GM23338 (cell line): ENCODE measurements at regions not wholly inside any gene's neighbourhood (a gene's known extent, or its start where the extent isn't known, plus 50 kb on each side); places are given as distances from the start of the nearest gene placed in this dataset.

Source experiments
- ATAC-seq: fragments of 200-7000 bp; cut with Tn5 transposase; 3 replicates; pipeline ENCODE4 v1.9.1; 2020
- DNase-seq: peaks from one replicate; pipeline ENCODE4 v3.0.0-alpha.2; 2015; ENCODE audit warnings: low spot score
- H2AFZ ChIP-seq: fragments of 200-600 bp; sonication (generic); 2 replicates; pipeline ENCODE4 v1.8.0; 2016; ENCODE audit warnings: antibody characterized with exemption, mild to moderate bottlenecking, moderate library complexity
- H3F3A ChIP-seq: fragments of 200-600 bp; sonication (generic); replicated peaks from 2 replicates; pipeline ENCODE4 v1.8.0; 2017; ENCODE audit warnings: antibody characterized with exemption, mixed run types, low read depth
- H3K27ac ChIP-seq: fragments of 200-600 bp; sonication (generic); 2 replicates; pipeline ENCODE4 v1.6.1; 2016; ENCODE audit warnings: low read depth
- H3K27me3 ChIP-seq: fragments of 200-600 bp; sonication (generic); 2 replicates; pipeline ENCODE4 v1.8.0; 2016; ENCODE audit warnings: mild to moderate bottlenecking, mixed run types, moderate library complexity; ENCODE audit not compliant: insufficient read depth
- H3K36me3 ChIP-seq: fragments of 200-600 bp; sonication (generic); 2 replicates; pipeline ENCODE4 v1.8.0; 2016; ENCODE audit warnings: mild to moderate bottlenecking; ENCODE audit not compliant: insufficient read depth
- H3K4me1 ChIP-seq: fragments of 200-600 bp; sonication (generic); 2 replicates; pipeline ENCODE4 v1.8.0; 2016; ENCODE audit warnings: mild to moderate bottlenecking, moderate library complexity; ENCODE audit not compliant: insufficient read depth
- H3K4me2 ChIP-seq: fragments of 200-600 bp; sonication (generic); 2 replicates; pipeline ENCODE4 v1.7.1; 2017; ENCODE audit warnings: mixed run types
- H3K4me3 ChIP-seq: fragments of 200-600 bp; sonication (generic); 2 replicates; pipeline ENCODE4 v1.6.1; 2016; ENCODE audit warnings: mixed run types
- H3K79me2 ChIP-seq: fragments of 200-600 bp; sonication (generic); replicated peaks from 2 replicates; pipeline ENCODE4 v1.8.0; 2017; ENCODE audit warnings: mild to moderate bottlenecking; ENCODE audit not compliant: insufficient read depth
- H3K9me2 ChIP-seq: fragments of 200-600 bp; sonication (generic); 2 replicates; pipeline ENCODE4 v1.8.0; 2017; ENCODE audit not compliant: insufficient read depth
- H4K20me1 ChIP-seq: fragments of 200-600 bp; sonication (generic); replicated peaks from 2 replicates; pipeline ENCODE4 v1.8.0; 2017; ENCODE audit warnings: mild to moderate bottlenecking; ENCODE audit not compliant: insufficient read depth
- H3K27ac Mint-ChIP-seq: 2 replicates; pipeline ENCODE4 v1.8.0; 2020; ENCODE audit warnings: inconsistent platforms, mild to moderate bottlenecking, moderate library complexity, mixed read lengths
- H3K27me3 Mint-ChIP-seq: 3 replicates; pipeline ENCODE4 v1.8.0; 2022; ENCODE audit warnings: low read depth, mild to moderate bottlenecking, moderate library complexity, mixed read lengths, inconsistent platforms; ENCODE audit not compliant: insufficient read depth, poor library complexity
- H3K36me3 Mint-ChIP-seq: 3 replicates; pipeline ENCODE4 v1.8.0; 2021; ENCODE audit warnings: low read depth, mild to moderate bottlenecking, inconsistent platforms, moderate library complexity, mixed read lengths
- H3K4me1 Mint-ChIP-seq: 3 replicates; pipeline ENCODE4 v1.8.0; 2020; ENCODE audit warnings: mild to moderate bottlenecking, inconsistent platforms, mixed read lengths
- H3K4me3 Mint-ChIP-seq: 3 replicates; pipeline ENCODE4 v1.8.0; 2021; ENCODE audit warnings: moderate library complexity, mild to moderate bottlenecking, inconsistent platforms, mixed read lengths
- H3K9me3 Mint-ChIP-seq: 3 replicates; pipeline ENCODE4 v1.8.0; 2020; ENCODE audit warnings: moderate library complexity, mild to moderate bottlenecking, inconsistent platforms, mixed read lengths
- ETS1 ChIP-seq: IDR thresholded peaks from 2 replicates; pipeline ENCODE4 v1.6.1; 2016; ENCODE audit warnings: antibody characterized with exemption
- EZH2 ChIP-seq: fragments of 200-600 bp; sonication (generic); IDR thresholded peaks from one replicate; pipeline ENCODE4 v1.8.0; 2017; ENCODE audit warnings: antibody characterized with exemption, mild to moderate bottlenecking, low read depth; ENCODE audit not compliant: unreplicated experiment
- JUNB ChIP-seq: IDR thresholded peaks from one replicate; pipeline ENCODE4 v1.6.1; 2016; ENCODE audit warnings: antibody characterized with exemption; ENCODE audit not compliant: unreplicated experiment
- NANOG ChIP-seq: IDR thresholded peaks from 2 replicates; pipeline ENCODE4 v1.6.1; 2016; ENCODE audit warnings: antibody characterized with exemption, borderline replicate concordance
- POLR2AphosphoS5 ChIP-seq: IDR thresholded peaks from 2 replicates; pipeline ENCODE4 v1.6.1; 2016; ENCODE audit warnings: antibody characterized with exemption, low read depth
- STAT1 ChIP-seq: IDR thresholded peaks from one replicate; pipeline ENCODE4 v1.6.1; 2016; ENCODE audit warnings: antibody characterized with exemption; ENCODE audit not compliant: unreplicated experiment
- ZNF114 ChIP-seq: fragments of 250-450 bp; sonication (Bioruptor Pico); IDR thresholded peaks from 2 replicates; pipeline ENCODE4 v1.5.0; 2020; ENCODE audit warnings: mild to moderate bottlenecking, moderate library complexity
- ZNF331 ChIP-seq: fragments of 250-450 bp; sonication (Bioruptor Pico); IDR thresholded peaks from 2 replicates; pipeline ENCODE4 v1.5.0; 2020; ENCODE audit warnings: low read depth, mild to moderate bottlenecking, moderate library complexity
- TF ChIP-seq, protein P1 (sequence below): IDR thresholded peaks from one replicate; pipeline ENCODE4 v1.6.1; 2018; ENCODE audit warnings: antibody characterized with exemption; ENCODE audit not compliant: unreplicated experiment

- TF ChIP-seq ETS1, result no peak
Measured at GRCh38 chr3:153618176-153618575, 456.1 kb downstream of the RAP2B start (continued).

GRCh38 chr3:153619268-153619667 lies 457.2 kb downstream of the RAP2B start:
- ATAC-seq (no peak), DNase-seq (no peak)
- peaks cover 7% of the 10 kb centered on the region; the same call in 2 of the 3 replicates for H3K9me3 Mint-ChIP-seq
- no peak overlapping the region for H2AFZ ChIP-seq
- H3K4me1 ChIP-seq, result peaks cover 11% of the 10 kb centered on the region
- no peaks in the 10 kb centered on the region for H4K20me1 ChIP-seq
- H3K4me3 Mint-ChIP-seq, result no peak overlapping the region
- peaks cover 3% of the 10 kb centered on the region; the same call in 2 of the 3 replicates for H3K36me3 Mint-ChIP-seq
- peaks cover 4% of the 10 kb centered on the region; the same call in 1 of the 2 replicates for H3K9me2 ChIP-seq
- H3K27me3 ChIP-seq, result no peaks in the 10 kb centered on the region
- no peaks in the 10 kb centered on the region for H3F3A ChIP-seq
- H3K27me3 Mint-ChIP-seq, result no peaks in the 10 kb centered on the region
- H3K4me1 Mint-ChIP-seq, result peaks cover 8% of the 10 kb centered on the region
- no peaks in the 10 kb centered on the region for H3K36me3 ChIP-seq
- H3K27ac Mint-ChIP-seq, result no peak overlapping the region
- no peak overlapping the region for H3K4me2 ChIP-seq
- H3K27ac ChIP-seq, result no peak overlapping the region
- TF ChIP-seq, protein P1, sequence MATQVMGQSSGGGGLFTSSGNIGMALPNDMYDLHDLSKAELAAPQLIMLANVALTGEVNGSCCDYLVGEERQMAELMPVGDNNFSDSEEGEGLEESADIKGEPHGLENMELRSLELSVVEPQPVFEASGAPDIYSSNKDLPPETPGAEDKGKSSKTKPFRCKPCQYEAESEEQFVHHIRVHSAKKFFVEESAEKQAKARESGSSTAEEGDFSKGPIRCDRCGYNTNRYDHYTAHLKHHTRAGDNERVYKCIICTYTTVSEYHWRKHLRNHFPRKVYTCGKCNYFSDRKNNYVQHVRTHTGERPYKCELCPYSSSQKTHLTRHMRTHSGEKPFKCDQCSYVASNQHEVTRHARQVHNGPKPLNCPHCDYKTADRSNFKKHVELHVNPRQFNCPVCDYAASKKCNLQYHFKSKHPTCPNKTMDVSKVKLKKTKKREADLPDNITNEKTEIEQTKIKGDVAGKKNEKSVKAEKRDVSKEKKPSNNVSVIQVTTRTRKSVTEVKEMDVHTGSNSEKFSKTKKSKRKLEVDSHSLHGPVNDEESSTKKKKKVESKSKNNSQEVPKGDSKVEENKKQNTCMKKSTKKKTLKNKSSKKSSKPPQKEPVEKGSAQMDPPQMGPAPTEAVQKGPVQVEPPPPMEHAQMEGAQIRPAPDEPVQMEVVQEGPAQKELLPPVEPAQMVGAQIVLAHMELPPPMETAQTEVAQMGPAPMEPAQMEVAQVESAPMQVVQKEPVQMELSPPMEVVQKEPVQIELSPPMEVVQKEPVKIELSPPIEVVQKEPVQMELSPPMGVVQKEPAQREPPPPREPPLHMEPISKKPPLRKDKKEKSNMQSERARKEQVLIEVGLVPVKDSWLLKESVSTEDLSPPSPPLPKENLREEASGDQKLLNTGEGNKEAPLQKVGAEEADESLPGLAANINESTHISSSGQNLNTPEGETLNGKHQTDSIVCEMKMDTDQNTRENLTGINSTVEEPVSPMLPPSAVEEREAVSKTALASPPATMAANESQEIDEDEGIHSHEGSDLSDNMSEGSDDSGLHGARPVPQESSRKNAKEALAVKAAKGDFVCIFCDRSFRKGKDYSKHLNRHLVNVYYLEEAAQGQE, result no peak
- TF ChIP-seq ETS1 (no peak), ZNF331 (CRISPR knock-in tag) (no peak), STAT1 (no peak), POLR2AphosphoS5 (no peak), EZH2 (no peak), ZNF114 (no peak)
- H3K79me2 ChIP-seq, result no peaks in the 10 kb centered on the region
- no peak overlapping the region for H3K4me3 ChIP-seq

DNA sequence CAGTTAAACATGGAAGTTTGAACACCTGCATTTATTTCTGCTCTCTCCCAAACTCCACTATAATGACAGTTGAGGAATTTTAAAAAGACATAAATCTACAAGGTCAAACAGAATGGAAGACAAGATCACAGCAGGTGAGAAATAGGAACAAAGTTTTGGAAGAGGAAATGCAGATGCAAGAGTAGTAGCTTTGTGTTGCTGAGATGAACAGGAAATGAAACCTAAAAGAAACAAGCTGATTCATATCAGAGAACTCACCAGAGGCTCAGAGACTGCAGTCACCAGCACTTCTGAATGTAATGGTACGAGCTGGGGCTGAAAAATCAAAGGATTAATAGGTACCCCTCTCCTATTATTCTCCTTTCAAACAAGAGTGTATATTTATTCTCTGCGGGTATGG lies 459.9 kb downstream of the RAP2B start:
- Histone ChIP-seq H3K36me3 (no peaks in the 10 kb centered on the region), H2AFZ (peak overlapping the region; percentile 68), H4K20me1 (no peaks in the 10 kb centered on the region), H3K27ac (no peak overlapping the region), H3K4me2 (peak overlapping the region; percentile 56), H3K9me2 (peaks cover 6% of the 10 kb centered on the region; the same call in 1 of the 2 replicates), H3K27me3 (no peaks in the 10 kb centered on the region), H3F3A (no peaks in the 10 kb centered on the region), H3K4me3 (no peak overlapping the region), H3K4me1 (peaks cover 11% of the 10 kb centered on the region), H3K79me2 (no peaks in the 10 kb centered on the region)
- H3K4me1 Mint-ChIP-seq, result peaks cover 8% of the 10 kb centered on the region
- peaks cover 7% of the 10 kb centered on the region; the same call in 2 of the 3 replicates for H3K9me3 Mint-ChIP-seq
- no peak overlapping the region for H3K27ac Mint-ChIP-seq
- TF ChIP-seq JUNB (no peak), NANOG (no peak)
- H3K4me3 Mint-ChIP-seq, result no peak overlapping the region
- H3K36me3 Mint-ChIP-seq, result peaks cover 3% of the 10 kb centered on the region; the same call in 2 of the 3 replicates
- no peaks in the 10 kb centered on the region for H3K27me3 Mint-ChIP-seq
- DNase-seq, result no peak
- ATAC-seq, result no peak
